Endothelial cell of umbilical vein (primary cell): ENCODE measurements at regions not wholly inside any gene's neighbourhood (a gene's known extent, or its start where the extent isn't known, plus 50 kb on each side); places are given as distances from the start of the nearest gene placed in this dataset.

ENCODE experiments used
- BruUV-seq: library from RNA; stranded (reverse); fragments of 400-500 nt; replicated peaks from 2 replicates; lab custom pipeline; 2021; lab: Mats Ljungman, UMichigan
- CTCF ChIA-PET: fragments of 300-600, 350-600 bp; sonication (Branson Sonifier 250); formaldehyde crosslinking; loops from one replicate; lab custom pipeline; 2021; ENCODE audit warnings: antibody characterized with exemption, inconsistent platforms; lab: Charles Lee
- POLR2A ChIA-PET: fragments of 300-600, 350-600 bp; sonication (Branson Sonifier 250); formaldehyde crosslinking; loops from one replicate; lab custom pipeline; 2021; ENCODE audit warnings: antibody characterized with exemption, inconsistent platforms; lab: Charles Lee
- DNase-seq: peaks from one replicate; pipeline ENCODE4 v3.0.0-alpha.2; 2011; ENCODE audit warnings: low read depth, low spot score
- FAIRE-seq: peaks from 2 replicates; lab custom pipeline; 2011; peaks lifted over from hg19 to GRCh38; lab: Jason Lieb, UNC
- H2AFZ ChIP-seq: 2 replicates; pipeline ENCODE4 v1.6.0; 2012; ENCODE audit warnings: low read depth, low read length, control low read depth, inconsistent platforms
- H3K27ac ChIP-seq: 2 replicates; pipeline ENCODE4 v1.5.1; 2011; ENCODE audit warnings: low read depth, mild to moderate bottlenecking, control low read depth, low read length, moderate library complexity; ENCODE audit not compliant: insufficient read depth
- H3K27me3 ChIP-seq, 2 experiments: 2 replicates each; pipeline versions ENCODE4 v1.6.0 to v1.6.1; 2011; ENCODE audit warnings: low read length in 2 of 2, mixed read lengths in 1 of 2; ENCODE audit not compliant: control insufficient read depth in 2 of 2, insufficient read depth in 2 of 2
- H3K36me3 ChIP-seq, 2 experiments: 2 replicates in 1 of 2; 3 replicates in 1 of 2; pipeline ENCODE4 v1.5.1; 2011; ENCODE audit warnings: low read length in 2 of 2, mild to moderate bottlenecking in 1 of 2, moderate library complexity in 1 of 2; ENCODE audit not compliant: control insufficient read depth in 2 of 2, insufficient read depth in 2 of 2; ENCODE audit errors: extremely low read depth in 1 of 2
- H3K4me1 ChIP-seq: 3 replicates; pipeline ENCODE4 v1.5.1; 2011; ENCODE audit warnings: mild to moderate bottlenecking, low read length; ENCODE audit not compliant: control insufficient read depth, insufficient read depth; ENCODE audit errors: extremely low read depth
- H3K4me2 ChIP-seq: 2 replicates; pipeline ENCODE4 v1.6.1; 2011; ENCODE audit warnings: low read length, control low read depth, mixed read lengths; ENCODE audit not compliant: insufficient read depth
- H3K4me3 ChIP-seq, 3 experiments: fragments of 200-600 bp in 1 of 3; sonication (generic), shearing (Covaris generic) in 1 of 3; replicated peaks in 1 of 3; 2 replicates each; pipeline ENCODE4 v1.5.1; 2011 to 2016; ENCODE audit warnings: control low read depth in 3 of 3, low read length in 3 of 3, mild to moderate bottlenecking in 2 of 3, inconsistent platforms in 1 of 3, low read depth in 1 of 3, moderate library complexity in 1 of 3; ENCODE audit not compliant: insufficient read depth in 1 of 3
- H3K79me2 ChIP-seq: 2 replicates; pipeline ENCODE4 v1.6.0; 2012; ENCODE audit warnings: low read length, inconsistent platforms; ENCODE audit not compliant: control insufficient read depth, insufficient read depth
- H3K9ac ChIP-seq: replicated peaks from 2 replicates; pipeline ENCODE3; 2011; ENCODE audit warnings: low read length, control low read depth; ENCODE audit not compliant: insufficient read depth; ENCODE audit errors: extremely low read depth
- H3K9me1 ChIP-seq: replicated peaks from 3 replicates; pipeline ENCODE4 v1.6.0; 2011; ENCODE audit warnings: mild to moderate bottlenecking, low read length; ENCODE audit not compliant: control insufficient read depth, insufficient read depth; ENCODE audit errors: extremely low read depth
- H3K9me3 ChIP-seq: replicated peaks from 2 replicates; pipeline ENCODE4 v1.5.1; 2012; ENCODE audit warnings: low read length, inconsistent platforms; ENCODE audit not compliant: control insufficient read depth, insufficient read depth
- H4K20me1 ChIP-seq: replicated peaks from 2 replicates; pipeline ENCODE3; 2011; ENCODE audit warnings: mild to moderate bottlenecking, low read length; ENCODE audit not compliant: control insufficient read depth, insufficient read depth; ENCODE audit errors: extremely low read depth
- EZH2 ChIP-seq: IDR thresholded peaks from 2 replicates; pipeline ENCODE4 v1.6.1; 2012; ENCODE audit warnings: borderline replicate concordance, low read depth, mild to moderate bottlenecking, moderate library complexity, low read length, inconsistent platforms; ENCODE audit not compliant: severe bottlenecking
- FOS ChIP-seq: IDR thresholded peaks from 2 replicates; pipeline ENCODE4 v1.6.1; 2011; ENCODE audit warnings: mild to moderate bottlenecking, low read length, moderate library complexity, borderline replicate concordance; ENCODE audit not compliant: insufficient read depth
- GATA2 ChIP-seq: IDR thresholded peaks from 2 replicates; pipeline ENCODE4 v1.7.0; 2011; ENCODE audit warnings: low read depth, mild to moderate bottlenecking, moderate library complexity, mixed read lengths, low read length; ENCODE audit not compliant: insufficient read length, insufficient read depth
- JUN ChIP-seq: IDR thresholded peaks from 2 replicates; pipeline ENCODE4 v1.6.1; 2011; ENCODE audit warnings: borderline replicate concordance, low read depth; ENCODE audit not compliant: insufficient read length, insufficient read depth
- MYC ChIP-seq: IDR thresholded peaks from one replicate; pipeline ENCODE4 v1.6.1; 2011; ENCODE audit warnings: mild to moderate bottlenecking, low read depth, low read length
- POLR2A ChIP-seq: IDR thresholded peaks from 2 replicates; pipeline ENCODE4 v1.6.1; 2012; ENCODE audit warnings: low read depth, mild to moderate bottlenecking, control low read depth, low read length
- POLR2AphosphoS5 ChIP-seq: IDR thresholded peaks from 2 replicates; pipeline ENCODE4 v1.6.1; 2012; ENCODE audit warnings: low read depth, mild to moderate bottlenecking, control low read depth, low read length, moderate library complexity; ENCODE audit not compliant: insufficient read depth
- dilution Hi-C: fragments of 300-500 bp; cut with MboI; formaldehyde crosslinking; loops from one replicate; pipeline ENCODE4 v1.15.0; 2019; ENCODE audit warnings: low sequenced_read_pairs; ENCODE audit not compliant: extremely low pct_ligation_motif_present
- intact Hi-C: fragments of 100-400 bp; cut with micrococcal nuclease; formaldehyde crosslinking; loops from one replicate; pipeline ENCODE4 v1.10.0; 2022
- TF ChIP-seq, protein P1 (sequence below), 2 donors: IDR thresholded peaks; 1 replicate in 1 of 2; 2 replicates in 1 of 2; pipeline ENCODE4 v1.5.1; 2011; ENCODE audit warnings: low read length in 2 of 2, mild to moderate bottlenecking in 2 of 2, moderate library complexity in 2 of 2, control low read depth in 1 of 2, inconsistent platforms in 1 of 2, low read depth in 1 of 2; ENCODE audit not compliant: insufficient read depth in 1 of 2; ENCODE audit errors: extremely low read depth in 1 of 2
- TF ChIP-seq, protein P2 (sequence below): IDR thresholded peaks from 2 replicates; pipeline ENCODE4 v1.6.1; 2011; ENCODE audit not compliant: insufficient read depth, insufficient read length

DNA sequence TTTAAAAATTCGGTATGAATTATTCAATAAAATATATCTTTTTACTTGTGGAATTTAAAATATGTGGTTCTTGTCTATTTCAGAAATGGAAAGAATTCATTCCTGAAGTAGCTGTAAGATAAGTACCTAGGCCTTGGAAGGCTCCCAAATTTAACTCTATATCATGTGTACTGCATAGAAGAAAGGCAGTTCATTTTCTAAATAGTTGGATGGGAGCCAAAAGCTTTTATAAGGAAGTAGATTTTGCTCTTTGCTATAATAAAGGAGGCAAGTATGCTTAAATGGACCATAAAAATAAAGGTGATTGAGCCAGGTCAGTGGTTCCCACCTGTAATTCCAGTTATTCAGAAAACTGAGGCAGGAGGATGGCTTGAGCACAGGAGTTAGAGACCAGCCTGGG lies 187.5 kb downstream of the ATXN7L3B start:
- BruUV-seq: no TSS peak
- TF ChIP-seq, protein P1, sequence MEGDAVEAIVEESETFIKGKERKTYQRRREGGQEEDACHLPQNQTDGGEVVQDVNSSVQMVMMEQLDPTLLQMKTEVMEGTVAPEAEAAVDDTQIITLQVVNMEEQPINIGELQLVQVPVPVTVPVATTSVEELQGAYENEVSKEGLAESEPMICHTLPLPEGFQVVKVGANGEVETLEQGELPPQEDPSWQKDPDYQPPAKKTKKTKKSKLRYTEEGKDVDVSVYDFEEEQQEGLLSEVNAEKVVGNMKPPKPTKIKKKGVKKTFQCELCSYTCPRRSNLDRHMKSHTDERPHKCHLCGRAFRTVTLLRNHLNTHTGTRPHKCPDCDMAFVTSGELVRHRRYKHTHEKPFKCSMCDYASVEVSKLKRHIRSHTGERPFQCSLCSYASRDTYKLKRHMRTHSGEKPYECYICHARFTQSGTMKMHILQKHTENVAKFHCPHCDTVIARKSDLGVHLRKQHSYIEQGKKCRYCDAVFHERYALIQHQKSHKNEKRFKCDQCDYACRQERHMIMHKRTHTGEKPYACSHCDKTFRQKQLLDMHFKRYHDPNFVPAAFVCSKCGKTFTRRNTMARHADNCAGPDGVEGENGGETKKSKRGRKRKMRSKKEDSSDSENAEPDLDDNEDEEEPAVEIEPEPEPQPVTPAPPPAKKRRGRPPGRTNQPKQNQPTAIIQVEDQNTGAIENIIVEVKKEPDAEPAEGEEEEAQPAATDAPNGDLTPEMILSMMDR (IDR thresholded peaks at IDR 0.05; ENCODE audit: extremely low read depth in 1 of 2, insufficient read depth in 1 of 2, low read depth in 1 of 2, low read length in 2 of 2): no peak
- TF ChIP-seq POLR2AphosphoS5 (no peak), MYC (no peak), FOS (no peak), POLR2A (no peak), GATA2 (no peak), EZH2 (no peak), JUN (no peak)
- TF ChIP-seq, protein P2, sequence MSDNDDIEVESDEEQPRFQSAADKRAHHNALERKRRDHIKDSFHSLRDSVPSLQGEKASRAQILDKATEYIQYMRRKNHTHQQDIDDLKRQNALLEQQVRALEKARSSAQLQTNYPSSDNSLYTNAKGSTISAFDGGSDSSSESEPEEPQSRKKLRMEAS: no peak
- H3K4me3 ChIP-seq: no peak overlapping the region
- H3K36me3 ChIP-seq: no peaks in the 10 kb centered on the region
- FAIRE-seq: no peak
- no peaks in the 10 kb centered on the region for H3K9me3 ChIP-seq
- H3K27me3 ChIP-seq: no peaks in the 10 kb centered on the region
- H4K20me1 ChIP-seq: no peaks in the 10 kb centered on the region
- no peaks in the 10 kb centered on the region for H3K4me1 ChIP-seq
- intact Hi-C loops (no loop called here), dilution Hi-C loops (no loop called here)
- ChIA-PET POLR2A (no interaction called here), CTCF (no interaction called here)
- no peaks in the 10 kb centered on the region for H3K9me1 ChIP-seq
- no peaks in the 10 kb centered on the region for H3K79me2 ChIP-seq
- no peak overlapping the region for H3K27ac ChIP-seq
- H3K4me2 ChIP-seq: no peak overlapping the region
- H3K9ac ChIP-seq: no peak overlapping the region
- no peak for DNase-seq
- no peak overlapping the region for H2AFZ ChIP-seq
